ENCODE measurements at regions not wholly inside any gene's neighbourhood (a gene's known extent, or its start where the extent isn't known, plus 50 kb on each side); places are given as distances from the start of the nearest gene placed in this dataset.
"Not testable (repeated sequence)": the region's sequence is repeated elsewhere in the genome, so short reads cannot be mapped to it uniquely, and the experiment has no call there.

DNA sequence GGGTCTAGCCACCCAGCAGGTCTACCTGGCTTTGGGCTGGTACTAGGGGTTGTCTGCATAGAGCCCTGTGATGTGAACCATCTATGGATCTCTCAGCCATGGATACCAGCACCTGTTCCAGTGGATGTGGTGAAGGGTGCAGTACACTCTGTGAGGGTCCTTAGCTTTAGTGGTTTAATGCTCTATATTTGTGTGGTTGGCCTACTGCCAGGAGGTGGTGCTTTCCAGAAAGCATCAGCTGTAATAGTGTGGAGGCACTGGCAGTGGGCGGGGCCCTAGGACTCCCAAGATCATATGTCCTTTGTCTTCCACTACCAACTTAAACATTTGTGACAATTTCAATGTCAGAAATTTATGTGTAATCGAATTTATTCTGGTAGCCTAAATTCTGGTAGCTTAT lies 1065.1 kb downstream of the RPIA start:
- H3K36me3 ChIP-seq (ENCODE audit: control insufficient read depth, insufficient read depth, low read length); H3K27ac ChIP-seq (ENCODE audit: low read length); H3K4me3 ChIP-seq (ENCODE audit: low read length); H3K9me3 ChIP-seq (ENCODE audit: control insufficient read depth, low read depth, low read length); H3K27me3 ChIP-seq (ENCODE audit: control insufficient read depth, insufficient read depth, low read length); DNase-seq; H3K4me1 ChIP-seq (ENCODE audit: control insufficient read depth, insufficient read depth, low read length): not testable (repeated sequence)
- no CpG with 5 or more reads among the region's 2 CpGs for WGBS (ENCODE audit: insufficient coverage, low lambda C conversion rate)

DNA sequence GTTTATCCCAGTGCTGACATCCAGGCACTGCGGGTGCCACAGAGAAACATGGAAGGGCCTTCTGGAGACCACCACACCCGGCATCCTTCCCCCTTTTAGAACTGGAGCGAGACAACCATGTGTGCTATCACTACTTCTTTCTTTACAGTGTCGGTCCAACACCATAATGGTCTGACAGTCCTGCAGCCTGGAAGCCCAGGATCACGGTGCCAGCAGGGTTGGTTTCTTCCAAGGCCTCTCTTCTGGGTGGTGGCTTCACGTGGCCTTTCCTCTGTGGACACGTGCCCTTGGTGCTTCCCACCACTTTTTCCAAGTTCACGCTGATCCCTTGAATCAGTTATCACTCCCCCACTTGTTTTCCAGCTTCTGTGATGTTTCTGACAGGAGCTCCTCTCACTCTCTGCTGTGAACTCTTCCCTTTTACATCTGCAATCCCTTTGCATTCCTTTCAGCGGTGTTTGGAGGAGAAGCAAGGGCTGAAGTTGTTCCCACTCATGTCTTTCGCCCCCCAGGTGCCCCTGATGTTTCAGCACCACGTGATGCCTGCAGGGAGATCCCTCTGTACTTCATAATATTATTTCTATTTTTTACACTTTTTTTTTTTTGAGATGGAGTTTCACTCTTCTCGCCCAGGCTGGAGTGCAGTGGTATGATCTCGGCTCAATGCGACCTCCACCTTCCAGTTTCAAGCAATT lies 1067.0 kb downstream of the RPIA start:
- not testable (repeated sequence) for H3K4me3 ChIP-seq (ENCODE audit: low read length); H3K27me3 ChIP-seq (ENCODE audit: control insufficient read depth, insufficient read depth, low read length); H3K4me1 ChIP-seq (ENCODE audit: control insufficient read depth, insufficient read depth, low read length); DNase-seq; H3K36me3 ChIP-seq (ENCODE audit: control insufficient read depth, insufficient read depth, low read length); H3K27ac ChIP-seq (ENCODE audit: low read length)
- peaks cover 11% of the 10 kb centered on the region for H3K9me3 ChIP-seq (ENCODE audit: control insufficient read depth, low read depth, low read length)
- 73% methylated on average over 5 of the region's 14 CpGs for WGBS (ENCODE audit: insufficient coverage, low lambda C conversion rate)

DNA sequence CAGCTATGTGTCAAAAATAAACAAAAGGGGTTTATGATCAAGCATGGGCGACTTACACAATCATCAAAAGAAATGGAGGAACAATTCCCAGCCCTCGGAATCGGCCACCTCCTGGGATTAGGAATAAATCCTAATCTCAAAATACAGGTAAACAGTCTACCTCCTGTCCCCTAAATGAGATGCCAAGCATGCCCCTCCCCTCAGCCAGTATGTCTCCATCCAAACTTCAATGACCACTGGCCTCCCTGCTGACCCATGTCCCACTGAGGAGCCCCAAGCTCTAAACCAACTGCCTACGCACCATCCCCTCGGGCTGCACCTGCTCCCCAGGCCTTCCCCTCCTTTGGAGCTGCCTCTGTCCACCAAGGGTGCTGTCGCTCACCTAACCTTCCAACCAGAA lies 1069.3 kb downstream of the RPIA start:
- not testable (repeated sequence) for DNase-seq; H3K36me3 ChIP-seq (ENCODE audit: control insufficient read depth, insufficient read depth, low read length); H3K4me1 ChIP-seq (ENCODE audit: control insufficient read depth, insufficient read depth, low read length); H3K27ac ChIP-seq (ENCODE audit: low read length); H3K4me3 ChIP-seq (ENCODE audit: low read length); H3K27me3 ChIP-seq (ENCODE audit: control insufficient read depth, insufficient read depth, low read length)
- H3K9me3 ChIP-seq (ENCODE audit: control insufficient read depth, low read depth, low read length), result peaks cover 32% of the 10 kb centered on the region
- WGBS (ENCODE audit: insufficient coverage, low lambda C conversion rate), result 90% methylated on average over 2 of the region's 6 CpGs

GRCh38 chr2:89761171-89761570 lies 1069.7 kb downstream of the RPIA start:
- not testable (repeated sequence) for H3K4me3 ChIP-seq (ENCODE audit: low read length); H3K36me3 ChIP-seq (ENCODE audit: control insufficient read depth, insufficient read depth, low read length); H3K27ac ChIP-seq (ENCODE audit: low read length); DNase-seq; H3K27me3 ChIP-seq (ENCODE audit: control insufficient read depth, insufficient read depth, low read length); H3K4me1 ChIP-seq (ENCODE audit: control insufficient read depth, insufficient read depth, low read length)
- H3K9me3 ChIP-seq (ENCODE audit: control insufficient read depth, low read depth, low read length), result peaks cover 34% of the 10 kb centered on the region
- WGBS (ENCODE audit: insufficient coverage, low lambda C conversion rate), result 48% methylated on average over 2 of the region's 2 CpGs

- peaks cover 40% of the 10 kb centered on the region for H3K9me3 ChIP-seq (ENCODE audit: control insufficient read depth, low read depth, low read length)
- WGBS (ENCODE audit: insufficient coverage, low lambda C conversion rate), result 100% methylated on average over 1 of the region's 4 CpGs
- not testable (repeated sequence) for H3K27ac ChIP-seq (ENCODE audit: low read length); DNase-seq; H3K4me1 ChIP-seq (ENCODE audit: control insufficient read depth, insufficient read depth, low read length); H3K4me3 ChIP-seq (ENCODE audit: low read length); H3K27me3 ChIP-seq (ENCODE audit: control insufficient read depth, insufficient read depth, low read length); H3K36me3 ChIP-seq (ENCODE audit: control insufficient read depth, insufficient read depth, low read length)
Observed at GRCh38 chr2:89761863-89762262, 1070.4 kb downstream of the RPIA start.

DNA sequence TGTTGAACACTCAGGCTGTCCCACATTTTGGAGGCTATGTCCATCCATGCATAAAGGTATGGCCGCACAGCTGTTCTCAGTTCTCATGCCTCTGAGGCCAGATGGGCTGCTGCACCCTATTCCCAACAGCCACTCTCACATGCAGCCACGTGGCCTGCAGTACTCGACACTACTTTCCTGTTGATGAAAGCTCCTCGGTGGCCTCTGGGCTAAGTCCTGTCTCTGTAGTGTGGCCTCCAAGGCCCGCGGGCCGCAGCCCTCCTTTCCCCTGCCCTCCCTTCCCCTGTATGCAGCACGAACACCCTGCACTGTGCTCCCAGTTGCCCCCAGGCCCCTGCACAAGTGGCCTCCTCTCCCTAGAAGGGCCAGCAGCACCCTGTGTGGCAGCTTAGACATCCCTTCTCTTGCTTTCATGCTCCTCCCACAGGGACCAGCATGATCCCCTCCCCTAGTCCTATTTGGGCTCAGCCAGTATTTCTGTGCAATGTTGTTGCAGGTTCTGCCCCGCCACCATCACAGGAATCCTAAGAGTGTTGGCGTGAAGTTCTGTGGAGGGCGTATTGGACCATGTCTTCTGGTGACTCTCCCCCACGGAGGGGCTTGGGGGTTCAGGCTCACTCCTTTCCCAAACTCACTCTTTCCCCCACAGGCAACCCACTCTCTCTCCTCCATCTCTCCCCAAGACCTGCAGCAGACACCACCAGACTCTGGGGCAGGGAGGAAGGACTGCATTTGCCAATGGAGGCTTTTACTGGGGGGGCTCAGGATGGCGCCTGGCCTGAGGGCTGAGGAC lies 1071.2 kb downstream of the RPIA start:
- H3K4me1 ChIP-seq (ENCODE audit: control insufficient read depth, insufficient read depth, low read length); H3K4me3 ChIP-seq (ENCODE audit: low read length); H3K27ac ChIP-seq (ENCODE audit: low read length); H3K27me3 ChIP-seq (ENCODE audit: control insufficient read depth, insufficient read depth, low read length); DNase-seq; H3K36me3 ChIP-seq (ENCODE audit: control insufficient read depth, insufficient read depth, low read length): not testable (repeated sequence)
- peaks cover 43% of the 10 kb centered on the region for H3K9me3 ChIP-seq (ENCODE audit: control insufficient read depth, low read depth, low read length)
- no CpG with 5 or more reads among the region's 13 CpGs for WGBS (ENCODE audit: insufficient coverage, low lambda C conversion rate)

GRCh38 chr2:89763254-89763580 lies 1071.7 kb downstream of the RPIA start:
- Histone ChIP-seq H3K27me3 (ENCODE audit: control insufficient read depth, insufficient read depth, low read length) (peaks cover 12% of the 10 kb centered on the region), H3K4me1 (ENCODE audit: control insufficient read depth, insufficient read depth, low read length) (no peaks in the 10 kb centered on the region), H3K9me3 (ENCODE audit: control insufficient read depth, low read depth, low read length) (peaks cover 47% of the 10 kb centered on the region), H3K27ac (ENCODE audit: low read length) (no peak overlapping the region), H3K4me3 (ENCODE audit: low read length) (no peak overlapping the region), H3K36me3 (ENCODE audit: control insufficient read depth, insufficient read depth, low read length) (no peaks in the 10 kb centered on the region)
- DNase-seq, result no peak
- WGBS (ENCODE audit: insufficient coverage, low lambda C conversion rate), result no CpG with 5 or more reads among the region's 17 CpGs

DNA sequence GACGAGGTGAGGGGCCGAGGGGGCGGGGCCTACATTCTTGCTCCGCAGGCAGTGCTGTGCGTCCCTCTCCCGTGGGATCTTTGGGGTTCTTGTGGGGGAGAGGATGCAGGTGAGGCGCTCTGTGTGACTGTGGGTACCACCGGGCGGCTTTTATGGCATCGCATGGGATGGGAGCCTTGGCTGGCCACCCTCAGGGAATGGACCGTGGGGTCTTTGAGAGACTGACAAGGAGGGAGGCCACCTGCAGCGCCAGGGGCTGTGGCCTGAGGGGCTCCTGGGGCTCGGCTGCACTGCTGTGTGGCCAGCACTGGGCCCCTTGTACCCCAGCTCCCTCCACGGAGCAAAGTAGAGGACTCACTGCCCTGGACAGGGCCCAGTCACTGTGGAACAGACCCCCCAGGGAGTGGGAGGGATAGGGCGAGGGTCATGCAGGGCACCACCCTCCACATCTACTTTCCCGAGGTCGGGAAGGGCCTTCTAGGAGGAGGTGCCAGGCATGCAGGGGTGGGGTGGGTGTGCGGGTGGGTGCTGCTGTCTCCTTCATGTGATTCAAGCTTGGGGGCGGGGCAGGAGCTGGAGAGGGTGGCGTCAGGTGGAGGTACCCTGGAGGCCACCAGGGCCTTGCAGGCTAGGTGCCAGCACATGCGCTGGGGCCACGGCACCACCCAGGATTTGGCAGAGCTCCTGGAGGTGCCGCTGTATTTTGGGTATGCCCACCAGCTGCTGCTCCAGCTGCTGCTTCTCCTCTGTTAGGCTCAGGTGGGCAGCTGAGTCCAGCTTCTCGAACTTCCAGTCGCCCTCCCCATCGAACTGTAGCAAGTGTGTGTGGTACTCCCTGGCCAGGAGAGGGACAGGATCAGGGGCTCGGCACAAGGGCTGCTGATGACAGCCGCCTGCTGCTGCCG lies 1072.4 kb downstream of the RPIA start:
- Histone ChIP-seq H3K27me3 (ENCODE audit: control insufficient read depth, insufficient read depth, low read length) (peaks cover 12% of the 10 kb centered on the region), H3K27ac (ENCODE audit: low read length) (no peak overlapping the region), H3K9me3 (ENCODE audit: control insufficient read depth, low read depth, low read length) (peaks cover 47% of the 10 kb centered on the region), H3K4me1 (ENCODE audit: control insufficient read depth, insufficient read depth, low read length) (no peaks in the 10 kb centered on the region), H3K36me3 (ENCODE audit: control insufficient read depth, insufficient read depth, low read length) (no peaks in the 10 kb centered on the region), H3K4me3 (ENCODE audit: low read length) (no peak overlapping the region)
- DNase-seq, result no peak
- WGBS (ENCODE audit: insufficient coverage, low lambda C conversion rate), result no CpG with 5 or more reads among the region's 29 CpGs

- Histone ChIP-seq H3K9me3 (ENCODE audit: control insufficient read depth, low read depth, low read length) (peaks cover 47% of the 10 kb centered on the region), H3K27me3 (ENCODE audit: control insufficient read depth, insufficient read depth, low read length) (peaks cover 12% of the 10 kb centered on the region)
- 100% methylated on average over 1 of the region's 20 CpGs for WGBS (ENCODE audit: insufficient coverage, low lambda C conversion rate)
Observed at GRCh38 chr2:89764571-89765360, 1073.3 kb downstream of the RPIA start.

GRCh38 chr2:89765361-89765718 lies 1073.9 kb downstream of the RPIA start:
- not testable (repeated sequence) for H3K4me3 ChIP-seq (ENCODE audit: low read length); DNase-seq; H3K36me3 ChIP-seq (ENCODE audit: control insufficient read depth, insufficient read depth, low read length); H3K4me1 ChIP-seq (ENCODE audit: control insufficient read depth, insufficient read depth, low read length); H3K27ac ChIP-seq (ENCODE audit: low read length)
- Histone ChIP-seq H3K27me3 (ENCODE audit: control insufficient read depth, insufficient read depth, low read length) (peaks cover 12% of the 10 kb centered on the region), H3K9me3 (ENCODE audit: control insufficient read depth, low read depth, low read length) (peaks cover 47% of the 10 kb centered on the region)
- WGBS (ENCODE audit: insufficient coverage, low lambda C conversion rate), result no CpG with 5 or more reads among the region's 5 CpGs

More at GRCh38 chr2:89764571-89765360, 1073.3 kb downstream of the RPIA start:
- H3K36me3 ChIP-seq (ENCODE audit: control insufficient read depth, insufficient read depth, low read length); H3K4me3 ChIP-seq (ENCODE audit: low read length); H3K27ac ChIP-seq (ENCODE audit: low read length); DNase-seq; H3K4me1 ChIP-seq (ENCODE audit: control insufficient read depth, insufficient read depth, low read length): not testable (repeated sequence)

All from large intestine (tissue), 3 donors.